CD4-positive, alpha-beta T cell (primary cell): ENCODE measurements at regions not wholly inside any gene's neighbourhood (a gene's known extent, or its start where the extent isn't known, plus 50 kb on each side); places are given as distances from the start of the nearest gene placed in this dataset.

ENCODE experiments used
- ATAC-seq: fragments of 200-7000 bp; cut with Tn5 transposase; one replicate; pipeline ENCODE4 v1.10.0; 2022; ENCODE audit warnings: mild to moderate bottlenecking; ENCODE audit not compliant: poor library complexity
- CTCF ChIA-PET: fragments of 350-600 bp; sonication (Branson Sonifier 250); formaldehyde crosslinking; loops from one replicate; lab custom pipeline; 2021; ENCODE audit warnings: antibody characterized with exemption, inconsistent platforms; lab: Charles Lee
- POLR2A ChIA-PET: fragments of 350-600 bp; sonication (Branson Sonifier 250); formaldehyde crosslinking; loops from one replicate; lab custom pipeline; 2021; ENCODE audit warnings: antibody characterized with exemption, inconsistent platforms; lab: Charles Lee
- DNase-seq, 14 experiments: peaks; one replicate each; pipeline ENCODE4 v3.0.0-alpha.2; 2013 to 2020; ENCODE audit warnings: mixed read lengths in 2 of 14
- H3K27ac ChIP-seq, 2 donors: one replicate each; pipeline versions ENCODE4 v1.5.1 to v1.7.0; 2013; ENCODE audit warnings: low read length in 2 of 2, low read depth in 1 of 2, mild to moderate bottlenecking in 1 of 2
- H3K27me3 ChIP-seq, 2 experiments: 1 replicate in 1 of 2; 2 replicates in 1 of 2; pipeline versions ENCODE4 v1.6.1 to v1.7.0; 2013; ENCODE audit warnings: low read length in 2 of 2, control low read depth in 1 of 2, mild to moderate bottlenecking in 1 of 2, moderate library complexity in 1 of 2; ENCODE audit not compliant: insufficient read depth in 2 of 2, control insufficient read depth in 1 of 2
- H3K36me3 ChIP-seq: one replicate; pipeline ENCODE4 v1.6.1; 2013; ENCODE audit warnings: low read length, control low read depth; ENCODE audit not compliant: insufficient read depth
- H3K4me1 ChIP-seq: one replicate; pipeline ENCODE4 v1.6.1; 2013; ENCODE audit warnings: low read length, control low read depth; ENCODE audit not compliant: insufficient read depth
- H3K4me3 ChIP-seq: one replicate; pipeline ENCODE4 v1.5.1; 2013; ENCODE audit warnings: mild to moderate bottlenecking, low read length, moderate library complexity
- H3K9me3 ChIP-seq, 2 experiments: 1 replicate in 1 of 2; 2 replicates in 1 of 2; pipeline versions ENCODE4 v1.6.1 to v1.7.0; 2013; ENCODE audit warnings: low read length in 2 of 2, mild to moderate bottlenecking in 2 of 2, control low read depth in 1 of 2, moderate library complexity in 1 of 2; ENCODE audit not compliant: control insufficient read depth in 1 of 2, insufficient read depth in 1 of 2
- H3K27ac Mint-ChIP-seq: one replicate; pipeline ENCODE4 v1.8.0; 2020; ENCODE audit warnings: mixed read lengths
- H3K27me3 Mint-ChIP-seq: one replicate; pipeline ENCODE4 v1.8.0; 2021; ENCODE audit warnings: mixed read lengths
- H3K36me3 Mint-ChIP-seq: one replicate; pipeline ENCODE4 v1.8.0; 2021; ENCODE audit warnings: low read depth, mixed read lengths
- H3K4me1 Mint-ChIP-seq: one replicate; pipeline ENCODE4 v1.8.0; 2021; ENCODE audit warnings: low read depth, mixed read lengths
- H3K4me3 Mint-ChIP-seq: one replicate; pipeline ENCODE4 v1.8.0; 2020; ENCODE audit warnings: mild to moderate bottlenecking, mixed read lengths
- H3K9me3 Mint-ChIP-seq: one replicate; pipeline ENCODE4 v1.8.0; 2020; ENCODE audit warnings: mixed read lengths
- CTCF ChIP-seq: fragments of 200-600 bp; IDR thresholded peaks from one replicate; pipeline ENCODE4 v1.8.0; 2022; ENCODE audit warnings: antibody characterized with exemption, mild to moderate bottlenecking
- intact Hi-C, 2 experiments: fragments of 100-400 bp; cut with DNase I in 1 of 2; cut with micrococcal nuclease in 1 of 2; formaldehyde crosslinking; loops; one replicate each; pipeline versions ENCODE4 v1.15.1 to v1.9.0; 2023 to 2025; cut with DNase I, micrococcal nuclease

- Mint-ChIP-seq H3K36me3 (no peaks in the 10 kb centered on the region), H3K27ac (no peak overlapping the region), H3K4me1 (no peaks in the 10 kb centered on the region), H3K27me3 (no peaks in the 10 kb centered on the region), H3K9me3 (peaks cover 3% of the 10 kb centered on the region), H3K4me3 (no peak overlapping the region)
- H3K36me3 ChIP-seq: no peaks in the 10 kb centered on the region
- no peak overlapping the region for H3K4me3 ChIP-seq
- no peak overlapping the region for H3K27ac ChIP-seq
- POLR2A ChIA-PET: no interaction called here
- no peak for TF ChIP-seq CTCF
- intact Hi-C loops: no loop called here
- H3K27me3 ChIP-seq: no peaks in the 10 kb centered on the region
- DNase-seq (no peak), ATAC-seq (no peak)
- CTCF ChIA-PET: no interaction called here
- no peaks in the 10 kb centered on the region for H3K4me1 ChIP-seq
- no peaks in the 10 kb centered on the region for H3K9me3 ChIP-seq
Observed at GRCh38 chr13:83577183-83577582, 305.1 kb downstream of the SLITRK1 start.

GRCh38 chr13:83568019-83568418, 314.3 kb downstream of the SLITRK1 start:
- ChIA-PET CTCF (no interaction called here), POLR2A (no interaction called here)
- no peak for DNase-seq
- no peaks in the 10 kb centered on the region for H3K27me3 ChIP-seq
- Mint-ChIP-seq H3K27me3 (no peaks in the 10 kb centered on the region), H3K36me3 (no peaks in the 10 kb centered on the region), H3K27ac (no peak overlapping the region), H3K4me1 (no peaks in the 10 kb centered on the region), H3K4me3 (no peak overlapping the region), H3K9me3 (no peaks in the 10 kb centered on the region)
- H3K9me3 ChIP-seq: no peaks in the 10 kb centered on the region
- TF ChIP-seq CTCF: no peak
- no peak overlapping the region for H3K4me3 ChIP-seq
- H3K4me1 ChIP-seq: no peaks in the 10 kb centered on the region
- H3K36me3 ChIP-seq: no peaks in the 10 kb centered on the region
- no peak for ATAC-seq
- intact Hi-C loops: no loop called here
- H3K27ac ChIP-seq: no peak overlapping the region

GRCh38 chr13:83563499-83563898, 318.8 kb downstream of the SLITRK1 start:
- Mint-ChIP-seq H3K4me3 (no peak overlapping the region), H3K36me3 (no peaks in the 10 kb centered on the region), H3K9me3 (no peaks in the 10 kb centered on the region), H3K4me1 (no peaks in the 10 kb centered on the region), H3K27ac (no peak overlapping the region), H3K27me3 (no peaks in the 10 kb centered on the region)
- ATAC-seq (no peak), DNase-seq (no peak)
- H3K27me3 ChIP-seq: no peaks in the 10 kb centered on the region
- H3K27ac ChIP-seq: no peak overlapping the region
- CTCF ChIA-PET: no interaction called here
- no peaks in the 10 kb centered on the region for H3K36me3 ChIP-seq
- TF ChIP-seq CTCF: no peak
- no peaks in the 10 kb centered on the region for H3K9me3 ChIP-seq
- intact Hi-C loops: no loop called here
- H3K4me1 ChIP-seq: no peaks in the 10 kb centered on the region
- H3K4me3 ChIP-seq: no peak overlapping the region
- POLR2A ChIA-PET: no interaction called here
